Urinary bladder (tissue), 3 donors: ENCODE measurements at regions not wholly inside any gene's neighbourhood (a gene's known extent, or its start where the extent isn't known, plus 50 kb on each side); places are given as distances from the start of the nearest gene placed in this dataset.

Source experiments
- DNase-seq: peaks from one replicate; pipeline ENCODE4 v3.0.0-alpha.2; 2015; ENCODE audit errors: extremely low spot score
- H3K27ac ChIP-seq: one replicate; pipeline ENCODE4 v1.5.1; 2013; ENCODE audit warnings: low read depth, mild to moderate bottlenecking, moderate library complexity
- H3K36me3 ChIP-seq: one replicate; pipeline ENCODE4 v1.6.1; 2013; ENCODE audit warnings: mild to moderate bottlenecking, moderate library complexity; ENCODE audit not compliant: insufficient read depth
- H3K4me1 ChIP-seq: one replicate; pipeline ENCODE4 v1.6.1; 2013; ENCODE audit warnings: mild to moderate bottlenecking, moderate library complexity; ENCODE audit not compliant: insufficient read depth
- H3K4me3 ChIP-seq: one replicate; pipeline ENCODE4 v1.5.1; 2013; ENCODE audit warnings: low read depth, low read length
- WGBS: extraction: QIAGEN DNeasy Blood & Tissue Kit; methylation state at CpG from one replicate; pipeline ENCODE4 v1.1.7; 2013; 5-methylcytosine and 5-hydroxymethylcytosine counted together
- donor health status: healthy with polysubstance abuse.
- donor health status: healthy.

DNA sequence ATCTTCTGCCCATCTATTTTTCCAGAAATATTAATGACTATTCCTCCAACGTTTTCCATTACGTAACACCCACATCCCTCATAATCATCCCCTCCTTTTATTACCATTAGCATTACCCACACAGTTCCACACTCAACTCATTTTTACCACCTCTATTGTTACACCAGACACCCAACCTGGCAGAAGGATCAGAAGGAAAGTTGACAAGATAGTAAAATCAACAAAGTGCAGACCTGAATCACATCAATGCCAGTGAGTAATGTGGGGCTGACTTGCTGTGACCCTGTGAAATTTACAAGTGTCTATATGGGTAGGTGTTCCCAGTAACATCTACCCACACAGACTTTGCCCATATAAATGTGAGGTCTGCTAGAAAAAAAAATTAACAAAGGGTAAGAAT lies 568.2 kb downstream of the MAFB start:
- Histone ChIP-seq H3K4me1 (no peaks in the 10 kb centered on the region), H3K4me3 (no peak overlapping the region), H3K27ac (no peak overlapping the region), H3K36me3 (no peaks in the 10 kb centered on the region)
- DNase-seq: no peak
- WGBS: 51% methylated on average over 2 of the region's 2 CpGs

DNA sequence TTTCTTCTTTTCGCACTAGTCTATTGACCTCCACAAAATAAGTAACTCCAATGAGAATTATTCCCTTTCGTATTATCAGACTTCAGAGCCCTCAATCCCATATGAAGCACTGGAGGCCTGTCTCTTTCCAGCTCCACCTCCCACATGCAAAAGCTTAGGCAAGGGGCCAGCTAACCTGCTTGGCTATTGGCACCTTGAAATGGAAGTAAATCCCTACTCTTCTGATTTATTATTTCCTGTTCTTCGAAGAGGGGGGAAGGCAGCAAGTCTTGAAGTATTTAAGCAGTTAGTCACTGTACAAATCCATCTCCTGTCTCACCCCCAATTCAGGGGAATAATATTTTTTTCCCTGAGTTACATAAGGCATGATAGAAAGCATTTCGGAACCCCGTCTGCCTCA lies 577.8 kb downstream of the MAFB start:
- 76% methylated on average over 5 of the region's 5 CpGs for WGBS
- no peak for DNase-seq
- Histone ChIP-seq H3K36me3 (no peaks in the 10 kb centered on the region), H3K4me3 (no peak overlapping the region), H3K4me1 (no peaks in the 10 kb centered on the region), H3K27ac (no peak overlapping the region)

DNA sequence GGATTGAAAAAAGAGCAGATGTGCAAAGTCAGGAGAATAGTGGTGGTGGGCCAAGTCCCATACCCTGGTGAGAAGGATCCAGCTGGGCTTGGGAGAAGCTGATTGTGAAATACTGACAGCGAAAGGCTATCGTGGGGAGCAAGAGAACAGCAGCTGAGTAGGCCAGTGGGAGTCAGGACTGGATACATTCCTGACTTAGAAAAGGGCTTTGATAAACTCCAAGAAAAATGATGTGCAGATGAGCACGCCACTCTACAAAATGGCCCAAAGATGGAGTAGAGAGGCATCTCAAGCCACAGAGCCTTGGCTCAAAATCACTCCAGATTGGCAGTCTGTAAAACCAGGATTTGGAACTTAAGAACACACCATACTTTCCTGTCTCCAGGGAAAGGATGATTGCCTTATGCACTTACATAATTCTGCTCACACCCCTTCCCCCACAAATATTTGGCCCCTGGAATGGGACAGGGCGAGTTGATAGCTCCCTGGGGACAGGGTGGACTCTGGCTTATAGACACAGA lies 578.7 kb downstream of the MAFB start:
- H3K4me3 ChIP-seq: no peak overlapping the region
- DNase-seq: no peak
- no peaks in the 10 kb centered on the region for H3K4me1 ChIP-seq
- no peaks in the 10 kb centered on the region for H3K36me3 ChIP-seq
- no peak overlapping the region for H3K27ac ChIP-seq
- 62% methylated on average over 4 of the region's 4 CpGs for WGBS

DNA sequence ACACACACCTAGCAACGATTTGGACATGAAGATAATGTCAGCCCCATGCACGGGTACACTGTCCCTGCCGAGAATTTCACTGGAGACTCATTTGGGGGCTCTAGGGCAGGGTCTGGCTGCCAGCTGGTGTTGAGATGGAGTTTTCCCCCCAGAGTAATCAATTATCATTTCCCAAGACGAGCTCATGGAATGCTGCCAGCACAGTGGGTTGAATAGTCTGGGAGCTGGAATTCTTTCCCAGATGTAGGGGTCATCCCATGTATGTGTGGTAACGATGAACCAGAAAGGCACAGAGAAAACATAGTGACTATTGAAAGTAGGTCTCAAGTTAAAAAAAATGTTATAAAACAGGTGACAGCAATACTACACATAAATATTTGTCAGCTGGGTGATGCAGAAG lies 579.9 kb downstream of the MAFB start:
- DNase-seq: no peak

DNA sequence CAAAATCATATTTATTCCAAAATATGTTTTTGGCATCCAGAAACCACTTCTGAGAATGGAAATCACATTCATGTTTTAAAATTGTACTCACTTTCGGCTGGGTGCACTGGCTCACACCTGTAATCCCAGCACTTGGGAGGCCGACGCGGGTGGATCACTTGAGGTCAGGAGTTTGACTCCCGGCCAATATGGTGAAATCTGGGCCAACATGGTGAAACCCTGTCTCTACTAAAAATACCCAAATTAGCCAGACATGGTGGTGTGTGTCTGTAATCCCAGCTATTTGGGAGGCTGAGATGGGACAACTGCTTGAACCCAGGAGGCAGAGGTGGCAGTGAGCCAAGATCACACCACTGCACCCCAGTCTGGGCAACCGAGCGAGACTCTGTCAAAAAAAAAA lies 580.7 kb downstream of the MAFB start:
- H3K27ac ChIP-seq: no peak overlapping the region
- 85% methylated on average over 7 of the region's 7 CpGs for WGBS

More for the DNA sequence above, 579.9 kb downstream of the MAFB start:
- no peak overlapping the region for H3K27ac ChIP-seq
- H3K4me3 ChIP-seq: no peak overlapping the region
- 47% methylated on average over 5 of the region's 5 CpGs for WGBS
- no peaks in the 10 kb centered on the region for H3K36me3 ChIP-seq
- no peaks in the 10 kb centered on the region for H3K4me1 ChIP-seq

DNA sequence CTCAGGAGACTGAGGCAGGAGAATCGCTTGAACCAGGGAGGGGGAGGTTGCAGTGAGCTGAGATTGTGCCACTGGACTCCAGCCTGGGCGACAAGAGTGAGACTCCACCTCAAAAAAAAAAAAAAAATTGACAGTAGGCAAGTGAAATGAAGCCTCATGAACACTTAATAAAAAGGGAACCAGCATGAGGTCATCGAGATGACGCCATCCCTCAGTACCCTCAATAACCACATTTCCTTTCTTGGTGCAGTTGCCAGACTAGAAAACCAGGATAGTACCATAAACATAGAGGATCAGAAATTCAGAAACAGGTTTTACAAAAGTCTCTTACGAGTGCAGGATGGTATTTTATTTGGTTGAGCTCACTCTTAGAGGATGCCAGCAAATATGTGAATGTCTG lies 584.1 kb downstream of the MAFB start:
- Histone ChIP-seq H3K36me3 (no peaks in the 10 kb centered on the region), H3K4me3 (no peak overlapping the region), H3K4me1 (no peaks in the 10 kb centered on the region), H3K27ac (no peak overlapping the region)
- no peak for DNase-seq
- WGBS: 84% methylated on average over 5 of the region's 5 CpGs

More for the DNA sequence above, 580.7 kb downstream of the MAFB start:
- Histone ChIP-seq H3K4me3 (no peak overlapping the region), H3K36me3 (no peaks in the 10 kb centered on the region), H3K4me1 (no peaks in the 10 kb centered on the region)
- DNase-seq: no peak

DNA sequence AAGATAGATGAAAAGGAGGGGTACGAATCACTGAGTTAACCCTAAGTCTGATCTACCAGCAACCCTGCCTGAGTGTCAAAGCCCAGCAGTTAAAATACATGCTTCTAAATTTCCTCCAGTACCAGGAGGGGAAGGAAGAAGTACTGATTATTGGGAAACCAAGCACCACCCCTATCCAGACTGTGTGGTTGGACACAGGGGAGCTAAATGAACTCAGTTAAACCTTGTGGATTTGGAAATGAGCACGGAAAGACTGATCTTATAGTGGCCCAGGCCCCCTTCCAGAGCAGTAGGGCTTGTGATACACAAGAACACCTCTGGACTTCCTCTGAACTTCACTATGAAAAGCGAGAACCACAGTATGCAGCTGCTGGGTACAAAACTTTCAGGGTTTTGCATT lies 585.6 kb downstream of the MAFB start:
- no peak overlapping the region for H3K27ac ChIP-seq
- H3K4me1 ChIP-seq: no peaks in the 10 kb centered on the region
- DNase-seq: no peak
- H3K36me3 ChIP-seq: no peaks in the 10 kb centered on the region
- H3K4me3 ChIP-seq: no peak overlapping the region
- 80% methylated on average over 3 of the region's 3 CpGs for WGBS

DNA sequence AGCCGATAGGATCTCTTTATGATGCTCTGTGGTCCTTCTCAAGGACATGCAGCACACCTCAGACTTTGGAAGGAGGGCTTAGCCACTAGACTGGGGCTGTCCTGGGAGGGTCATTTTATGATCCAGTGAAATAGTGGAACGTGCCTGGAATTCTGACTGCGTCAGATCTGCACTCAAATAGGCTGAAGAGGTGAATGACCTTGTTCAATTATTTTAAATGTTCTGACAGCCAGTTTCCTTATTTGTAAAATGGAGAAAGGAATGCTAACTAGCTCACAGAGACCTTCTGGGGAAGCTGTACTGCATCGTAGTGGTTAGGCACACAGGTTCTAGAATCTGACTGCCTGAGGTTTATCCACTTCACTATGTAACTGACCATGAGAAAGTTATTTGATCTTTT lies 587.5 kb downstream of the MAFB start:
- 46% methylated on average over 4 of the region's 4 CpGs for WGBS

DNA sequence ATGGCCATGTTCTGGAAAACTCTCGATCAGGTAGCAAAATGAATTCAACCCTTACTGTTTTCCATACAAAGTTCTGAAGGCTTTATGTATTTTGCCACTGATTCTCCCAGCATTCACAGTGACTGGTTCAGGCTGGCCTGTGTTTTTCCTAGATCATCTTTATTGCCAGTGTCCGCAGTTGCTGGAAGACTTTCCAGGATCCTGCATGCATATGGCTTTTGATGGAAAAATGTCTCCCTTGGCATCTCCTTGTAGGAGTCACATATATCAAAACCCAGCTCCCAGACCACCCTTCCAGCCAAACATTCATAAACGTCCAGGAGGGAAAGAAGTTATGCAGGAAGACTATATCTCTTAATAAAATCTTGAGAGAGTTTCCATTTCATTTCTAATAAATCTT lies 588.8 kb downstream of the MAFB start:
- Histone ChIP-seq H3K27ac (no peak overlapping the region), H3K4me3 (no peak overlapping the region), H3K36me3 (no peaks in the 10 kb centered on the region), H3K4me1 (no peaks in the 10 kb centered on the region)
- no peak for DNase-seq
- WGBS: 63% methylated on average over 3 of the region's 3 CpGs

More for the DNA sequence above, 587.5 kb downstream of the MAFB start:
- Histone ChIP-seq H3K4me3 (no peak overlapping the region), H3K27ac (no peak overlapping the region), H3K36me3 (no peaks in the 10 kb centered on the region), H3K4me1 (no peaks in the 10 kb centered on the region)
- no peak for DNase-seq

DNA sequence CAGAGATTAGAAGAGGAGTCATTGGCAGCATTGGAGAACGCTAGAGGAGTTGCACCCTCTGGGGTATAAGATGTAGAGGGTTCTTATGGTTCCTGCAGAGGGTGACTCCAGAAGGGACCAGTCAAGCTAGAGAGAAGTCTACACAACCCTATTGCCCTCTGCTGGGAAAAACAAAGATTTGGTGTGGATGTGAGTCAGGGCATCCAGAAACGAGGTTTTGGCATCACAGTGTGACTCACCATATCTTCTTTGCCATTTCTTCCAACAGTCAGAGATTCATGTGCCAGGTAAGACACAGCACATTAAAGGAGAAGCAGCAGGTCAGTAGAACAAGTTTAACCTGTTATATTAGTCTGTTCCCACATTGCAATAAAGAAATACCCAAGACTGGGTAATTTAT lies 598.8 kb downstream of the MAFB start:
- no peaks in the 10 kb centered on the region for H3K36me3 ChIP-seq
- 23% methylated on average over 2 of the region's 2 CpGs for WGBS

DNA sequence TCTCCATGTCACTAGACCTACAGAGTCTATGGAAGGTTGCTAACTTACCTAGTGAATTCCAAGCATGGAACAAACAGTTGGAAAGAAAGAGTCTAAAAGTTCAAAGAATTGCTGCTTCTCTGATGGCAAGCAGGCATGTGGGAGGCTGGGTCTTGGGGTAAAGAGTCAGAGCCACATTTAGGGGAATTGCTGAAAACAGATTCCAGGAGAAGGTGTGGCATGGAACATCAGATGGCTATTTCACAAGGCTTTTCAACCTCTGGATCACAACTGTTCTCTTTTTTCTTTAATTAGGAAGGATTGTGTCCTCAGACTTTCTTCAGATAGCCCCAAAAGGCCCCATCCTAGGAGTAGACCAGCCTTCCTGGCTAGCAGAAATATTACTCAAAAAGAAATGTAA lies 601.5 kb downstream of the MAFB start:
- no peak for DNase-seq
- Histone ChIP-seq H3K4me3 (no peak overlapping the region), H3K36me3 (no peaks in the 10 kb centered on the region), H3K27ac (no peak overlapping the region), H3K4me1 (no peaks in the 10 kb centered on the region)

More for the DNA sequence above, 598.8 kb downstream of the MAFB start:
- no peak for DNase-seq
- Histone ChIP-seq H3K4me3 (no peak overlapping the region), H3K27ac (no peak overlapping the region), H3K4me1 (no peaks in the 10 kb centered on the region)

DNA sequence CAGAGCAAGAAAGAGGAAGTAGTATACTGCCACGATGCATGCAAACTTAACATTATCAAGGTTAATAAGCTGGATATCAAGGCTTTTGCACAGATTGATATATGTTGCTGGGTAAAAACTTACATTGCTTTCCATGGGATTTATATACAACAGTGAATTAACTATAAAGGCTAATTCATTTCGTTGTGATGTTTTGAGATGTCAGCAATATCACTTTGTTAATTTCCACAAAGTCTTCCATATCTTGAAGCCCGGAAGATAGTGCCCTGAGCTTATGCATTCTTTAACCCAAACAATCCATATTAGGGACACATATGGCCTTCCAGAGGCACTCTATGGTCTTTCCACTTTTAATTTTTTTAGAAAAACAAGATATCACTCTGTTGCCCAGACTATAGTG lies 603.5 kb downstream of the MAFB start:
- 69% methylated on average over 3 of the region's 3 CpGs for WGBS
- no peak overlapping the region for H3K4me3 ChIP-seq
- no peak for DNase-seq
- no peaks in the 10 kb centered on the region for H3K4me1 ChIP-seq
- H3K27ac ChIP-seq: no peak overlapping the region
- H3K36me3 ChIP-seq: no peaks in the 10 kb centered on the region

DNA sequence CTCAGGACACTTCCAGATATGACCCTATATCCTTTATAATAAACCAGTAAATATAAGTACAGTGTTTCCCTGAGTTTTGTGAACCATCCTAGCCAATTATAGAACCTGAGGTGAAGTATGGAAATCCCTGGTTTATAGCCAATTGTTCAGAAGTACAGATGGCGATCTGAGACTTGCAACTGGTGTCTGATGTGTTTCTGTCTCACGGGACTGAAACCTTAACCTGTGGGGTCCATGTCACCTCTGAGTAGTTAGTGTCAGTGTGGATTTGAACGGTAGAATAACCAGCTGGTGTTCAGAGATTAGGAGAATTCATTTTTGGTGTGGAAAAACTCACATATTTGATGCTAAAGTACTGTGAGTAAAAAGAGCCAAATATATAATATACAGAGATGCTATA lies 606.6 kb downstream of the MAFB start:
- H3K27ac ChIP-seq: no peak overlapping the region
- no peaks in the 10 kb centered on the region for H3K36me3 ChIP-seq
- no peak for DNase-seq
- no peak overlapping the region for H3K4me3 ChIP-seq
- 89% methylated on average over 3 of the region's 3 CpGs for WGBS
- H3K4me1 ChIP-seq: no peaks in the 10 kb centered on the region

DNA sequence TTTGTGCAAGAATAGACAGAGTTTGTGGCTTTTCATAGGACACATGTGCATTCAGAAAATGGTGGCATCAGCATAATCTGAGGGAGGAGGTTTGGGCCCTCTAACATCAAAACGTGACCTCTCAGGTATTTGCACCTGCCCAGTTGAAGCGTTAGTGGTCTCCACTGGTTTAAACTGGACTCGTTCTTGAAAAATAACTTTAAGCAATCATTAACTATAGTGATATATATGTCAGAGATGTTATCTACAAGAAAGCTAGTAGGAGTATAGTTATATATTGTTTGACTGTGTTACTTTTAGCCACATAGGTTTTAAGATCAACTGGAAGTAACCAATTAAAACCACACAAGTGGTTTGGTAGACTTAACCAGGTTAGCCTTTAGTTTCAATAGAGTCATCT lies 607.4 kb downstream of the MAFB start:
- H3K36me3 ChIP-seq: no peaks in the 10 kb centered on the region
- 53% methylated on average over 3 of the region's 3 CpGs for WGBS
- no peak overlapping the region for H3K27ac ChIP-seq
- no peak overlapping the region for H3K4me3 ChIP-seq
- no peak for DNase-seq
- no peaks in the 10 kb centered on the region for H3K4me1 ChIP-seq

DNA sequence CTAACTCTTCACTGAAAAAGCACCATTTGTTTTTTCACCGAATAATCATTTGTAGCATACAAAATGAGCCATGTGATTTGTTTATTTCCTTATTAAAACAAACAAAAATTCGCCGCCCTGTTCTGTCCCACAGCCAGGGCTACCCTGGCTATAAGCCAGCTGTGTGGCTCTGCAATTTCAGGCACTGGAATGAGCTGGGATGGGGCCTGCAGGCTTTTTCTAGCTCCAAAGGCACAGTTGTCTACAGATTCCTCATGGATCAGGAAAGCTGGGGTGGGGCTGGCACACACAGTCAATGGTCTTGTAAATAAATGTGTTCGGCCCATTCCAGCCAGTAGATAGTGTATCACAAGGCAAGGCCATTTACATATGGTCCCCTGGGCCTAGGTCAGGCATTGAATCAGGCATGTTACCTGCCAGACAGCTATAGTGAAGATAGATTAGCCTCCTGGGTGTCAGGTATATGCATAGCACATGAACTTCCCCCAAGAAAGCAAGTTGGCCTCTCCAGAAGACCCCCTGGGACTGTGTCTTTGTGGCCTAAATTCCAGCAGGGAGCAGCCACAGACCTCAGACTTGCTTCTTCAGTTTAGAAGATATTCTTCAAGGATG lies 608.9 kb downstream of the MAFB start:
- no peak overlapping the region for H3K27ac ChIP-seq
- no peak overlapping the region for H3K4me3 ChIP-seq
- no peak for DNase-seq
- WGBS: 50% methylated on average over 4 of the region's 4 CpGs
- H3K4me1 ChIP-seq: no peaks in the 10 kb centered on the region
- H3K36me3 ChIP-seq: no peaks in the 10 kb centered on the region
